GM12865 (cell line): ENCODE measurements at regions not wholly inside any gene's neighbourhood (a gene's known extent, or its start where the extent isn't known, plus 50 kb on each side); places are given as distances from the start of the nearest gene placed in this dataset.

ENCODE experiments used
- DNase-seq: peaks from one replicate; pipeline ENCODE4 v3.0.0; 2010; ENCODE audit warnings: low read depth
- H3K4me3 ChIP-seq: 2 replicates; pipeline ENCODE4 v1.5.1; 2011; ENCODE audit warnings: mild to moderate bottlenecking, low read depth, low read length, control low read depth
- TF ChIP-seq, protein P1 (sequence below): IDR thresholded peaks from 2 replicates; pipeline ENCODE4 v1.5.1; 2011; ENCODE audit warnings: low read length, control low read depth, low read depth, inconsistent platforms; ENCODE audit not compliant: insufficient read depth; ENCODE audit errors: missing control alignments

DNA sequence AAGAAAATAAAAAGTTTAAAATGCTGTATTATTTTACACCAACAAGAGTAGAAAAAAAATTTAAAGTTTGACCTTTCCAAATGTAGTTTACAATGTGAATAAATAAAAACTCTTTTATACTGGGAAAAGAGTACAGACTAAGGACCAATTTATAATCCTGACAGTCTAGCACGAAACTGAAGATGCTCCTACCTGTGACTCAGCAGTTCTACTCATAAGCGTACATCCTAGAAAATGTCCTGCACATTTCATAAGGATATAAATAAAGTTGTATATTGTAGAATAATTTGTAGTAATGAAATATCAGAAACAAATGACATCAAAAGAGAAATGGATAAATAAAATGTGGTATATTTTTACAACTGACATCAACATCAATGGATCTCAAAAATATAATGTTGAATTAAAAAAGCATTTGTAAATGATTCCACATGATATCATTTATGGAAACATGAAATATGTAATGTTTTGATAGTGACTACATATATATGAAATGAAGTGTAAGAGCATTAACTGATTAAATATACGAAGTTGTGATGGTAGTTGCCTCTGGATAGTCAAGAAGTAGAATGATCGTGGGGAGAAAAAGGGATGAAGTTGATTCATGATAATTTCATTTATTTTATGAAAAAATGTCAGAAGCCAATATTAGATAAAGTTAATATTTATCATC, 161.3 kb upstream of the CBLB start:
- TF ChIP-seq, protein P1, sequence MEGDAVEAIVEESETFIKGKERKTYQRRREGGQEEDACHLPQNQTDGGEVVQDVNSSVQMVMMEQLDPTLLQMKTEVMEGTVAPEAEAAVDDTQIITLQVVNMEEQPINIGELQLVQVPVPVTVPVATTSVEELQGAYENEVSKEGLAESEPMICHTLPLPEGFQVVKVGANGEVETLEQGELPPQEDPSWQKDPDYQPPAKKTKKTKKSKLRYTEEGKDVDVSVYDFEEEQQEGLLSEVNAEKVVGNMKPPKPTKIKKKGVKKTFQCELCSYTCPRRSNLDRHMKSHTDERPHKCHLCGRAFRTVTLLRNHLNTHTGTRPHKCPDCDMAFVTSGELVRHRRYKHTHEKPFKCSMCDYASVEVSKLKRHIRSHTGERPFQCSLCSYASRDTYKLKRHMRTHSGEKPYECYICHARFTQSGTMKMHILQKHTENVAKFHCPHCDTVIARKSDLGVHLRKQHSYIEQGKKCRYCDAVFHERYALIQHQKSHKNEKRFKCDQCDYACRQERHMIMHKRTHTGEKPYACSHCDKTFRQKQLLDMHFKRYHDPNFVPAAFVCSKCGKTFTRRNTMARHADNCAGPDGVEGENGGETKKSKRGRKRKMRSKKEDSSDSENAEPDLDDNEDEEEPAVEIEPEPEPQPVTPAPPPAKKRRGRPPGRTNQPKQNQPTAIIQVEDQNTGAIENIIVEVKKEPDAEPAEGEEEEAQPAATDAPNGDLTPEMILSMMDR: no peak
- H3K4me3 ChIP-seq: no peak overlapping the region
- no peak for DNase-seq

DNA sequence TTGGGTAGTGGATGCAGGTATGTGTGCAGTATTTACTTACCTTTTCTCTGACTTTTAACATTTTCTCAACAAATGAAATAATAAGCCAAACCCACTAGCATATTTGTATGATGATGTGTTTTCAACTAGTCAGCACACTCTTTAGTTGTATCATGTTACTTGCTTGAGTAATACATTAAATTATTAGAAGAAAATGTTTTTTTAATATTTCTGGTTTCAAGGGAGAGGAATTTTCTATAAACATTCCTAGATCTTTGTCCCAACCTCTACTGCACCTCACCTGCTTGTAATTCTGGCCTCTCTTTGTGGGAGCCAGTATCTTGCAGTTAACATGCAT, 161.8 kb upstream of the CBLB start:
- TF ChIP-seq, protein P1: no peak
- H3K4me3 ChIP-seq: no peak overlapping the region
- no peak for DNase-seq

DNA sequence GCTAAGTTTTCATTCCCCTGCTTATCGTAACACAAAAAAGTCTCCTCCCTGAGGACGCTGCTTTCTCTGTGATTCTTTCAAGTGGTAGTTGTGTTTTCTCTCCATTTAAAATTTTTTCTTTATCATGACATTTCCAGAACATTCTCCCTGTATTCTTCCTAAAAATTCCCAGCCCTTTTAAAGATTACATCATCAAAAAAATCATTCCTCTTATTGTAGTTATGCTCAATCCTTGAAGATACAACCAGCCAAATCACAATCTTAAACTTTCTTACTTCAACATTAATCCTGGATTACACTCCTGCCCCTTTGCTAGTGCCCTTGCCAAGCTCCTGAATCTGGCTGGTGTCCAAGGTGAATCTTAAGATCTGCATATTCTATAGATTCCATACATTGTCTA, 163.7 kb upstream of the CBLB start:
- TF ChIP-seq, protein P1: no peak
- no peak overlapping the region for H3K4me3 ChIP-seq
- DNase-seq: no peak

DNA sequence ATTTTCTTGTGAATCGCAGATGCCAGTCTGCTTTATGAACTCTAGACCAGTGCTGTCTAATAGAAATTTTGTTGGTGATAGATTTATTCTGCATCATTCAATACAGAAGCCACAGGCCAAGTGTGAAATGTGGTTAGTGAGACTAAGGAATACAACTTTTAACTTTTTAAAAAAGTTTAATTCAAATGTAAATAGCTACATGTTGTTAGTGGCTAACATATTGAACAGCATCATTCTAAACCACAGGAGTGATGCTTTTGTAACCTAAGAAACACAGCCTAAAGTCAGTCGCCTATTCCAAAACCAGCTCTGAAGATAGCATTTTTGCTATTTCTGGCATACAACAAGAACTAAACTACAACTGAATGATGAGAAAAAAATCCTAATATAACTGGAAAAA, 164.8 kb upstream of the CBLB start:
- DNase-seq: no peak
- H3K4me3 ChIP-seq: no peak overlapping the region
- TF ChIP-seq, protein P1: no peak

DNA sequence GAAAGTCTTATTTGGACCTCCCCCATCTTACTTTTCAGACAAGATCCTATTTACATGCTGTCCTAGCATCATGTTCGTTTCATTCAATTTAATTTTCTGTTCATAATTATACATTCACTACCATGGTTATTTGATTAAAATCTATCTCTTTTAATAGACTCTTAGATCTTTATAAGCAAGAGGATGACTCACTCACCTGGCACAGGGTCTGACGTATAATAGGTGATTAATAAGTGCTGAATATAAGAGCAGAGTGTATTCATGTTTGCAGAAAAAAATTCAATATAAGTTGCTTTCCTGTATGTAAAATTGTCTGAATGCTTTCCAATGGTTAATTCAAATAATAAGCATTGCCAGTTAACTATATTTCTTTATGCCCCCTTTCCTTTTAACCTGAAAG, 165.5 kb upstream of the CBLB start:
- TF ChIP-seq, protein P1: no peak
- DNase-seq: no peak
- H3K4me3 ChIP-seq: no peak overlapping the region

DNA sequence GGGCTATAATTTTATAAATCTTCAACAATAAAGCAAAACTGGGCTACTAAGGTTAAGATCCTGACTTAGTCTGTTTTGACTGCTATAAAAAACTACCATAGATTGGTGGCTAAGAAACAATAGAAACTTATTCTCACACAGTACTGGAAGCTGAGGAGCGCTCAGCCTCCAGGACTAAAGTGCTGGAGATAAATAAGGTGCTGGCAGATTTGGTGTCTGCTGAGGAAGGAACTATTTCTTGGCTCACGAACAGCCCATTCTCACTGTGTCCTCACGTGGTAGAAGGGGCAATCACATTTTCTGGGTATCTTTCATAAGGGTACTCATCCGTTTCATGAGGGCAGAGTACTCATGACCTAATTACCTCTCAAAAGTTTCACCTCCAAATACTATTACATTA, 166.8 kb upstream of the CBLB start:
- no peak overlapping the region for H3K4me3 ChIP-seq
- TF ChIP-seq, protein P1: no peak
- no peak for DNase-seq

DNA sequence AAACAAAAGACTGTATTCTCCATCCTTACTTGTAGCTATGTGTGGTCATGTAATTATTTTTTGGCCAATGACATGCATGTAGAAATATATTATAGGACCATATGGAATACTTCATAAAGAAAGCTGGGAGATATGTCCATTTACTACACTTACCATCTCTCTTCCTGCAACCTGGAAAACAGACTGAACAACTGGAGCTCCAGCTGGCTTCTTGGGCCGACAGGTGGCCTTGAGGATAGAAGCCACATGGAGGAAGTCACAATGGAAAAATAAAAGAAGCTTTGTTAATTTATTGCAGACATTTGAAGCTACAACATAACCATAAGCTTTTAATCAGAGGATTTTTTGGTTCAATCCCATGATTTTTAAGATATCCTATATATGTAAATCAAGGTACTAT, 167.9 kb upstream of the CBLB start:
- no peak for DNase-seq
- H3K4me3 ChIP-seq: no peak overlapping the region
- TF ChIP-seq, protein P1: no peak
